ENCODE measurements at regions not wholly inside any gene's neighbourhood (a gene's known extent, or its start where the extent isn't known, plus 50 kb on each side); places are given as distances from the start of the nearest gene placed in this dataset.

DNA sequence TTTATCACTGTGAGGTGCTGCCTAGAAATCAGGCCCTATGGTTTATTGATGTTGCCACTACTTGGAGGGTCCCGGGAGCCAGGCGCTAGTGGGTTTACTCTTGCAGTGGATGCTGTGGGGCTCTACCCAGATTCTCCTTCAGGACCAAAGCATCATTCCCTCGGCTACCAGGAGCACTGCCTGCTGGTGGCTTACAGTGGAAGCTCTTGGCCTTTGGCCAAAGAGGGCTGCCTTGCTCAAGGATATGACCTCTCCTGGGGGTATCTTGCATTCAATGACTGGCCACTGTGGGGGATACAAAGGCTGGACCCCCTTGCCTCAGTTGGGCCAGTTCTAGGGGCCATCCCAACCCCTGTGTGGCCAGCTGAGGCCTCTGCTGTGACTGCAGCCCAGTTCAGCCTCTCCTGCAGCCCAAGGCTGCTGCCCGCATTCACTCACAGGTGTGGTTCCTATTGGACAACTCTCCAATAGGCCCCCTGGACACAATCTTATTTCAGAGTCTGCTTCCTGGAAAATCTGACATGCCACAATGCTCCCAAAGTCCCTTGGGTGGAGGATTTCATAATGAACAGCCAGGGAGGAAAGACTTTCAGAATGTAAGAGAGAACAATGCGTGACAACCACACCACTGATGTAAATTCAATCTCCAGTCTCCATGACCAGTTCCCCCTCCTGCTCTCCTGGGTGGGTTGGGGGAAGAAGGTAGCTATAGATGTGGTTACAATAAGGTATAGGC, 196.3 kb downstream of the SNX10 start:
- no peak for DNase-seq (ENCODE audit: low spot score)

DNA sequence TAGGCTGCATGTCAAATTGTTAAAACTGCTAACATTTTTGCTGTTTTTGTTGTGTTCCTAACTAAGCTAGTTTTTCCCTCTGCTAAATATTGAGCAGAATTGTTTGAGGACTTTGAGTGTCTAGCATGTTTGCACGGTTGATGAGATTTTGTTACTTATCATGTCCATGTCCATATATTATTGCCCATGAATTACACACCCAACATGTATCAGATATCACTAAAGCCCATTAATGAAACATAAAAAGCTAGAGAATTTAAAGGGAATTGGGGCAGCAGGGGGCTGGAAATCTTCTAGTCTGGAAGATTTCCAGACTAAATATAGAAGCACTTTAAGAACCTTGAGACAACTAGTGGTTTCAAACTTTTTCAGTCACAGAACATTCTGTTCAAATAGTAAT, 197.7 kb downstream of the SNX10 start:
- no peak for DNase-seq (ENCODE audit: low spot score)

DNA sequence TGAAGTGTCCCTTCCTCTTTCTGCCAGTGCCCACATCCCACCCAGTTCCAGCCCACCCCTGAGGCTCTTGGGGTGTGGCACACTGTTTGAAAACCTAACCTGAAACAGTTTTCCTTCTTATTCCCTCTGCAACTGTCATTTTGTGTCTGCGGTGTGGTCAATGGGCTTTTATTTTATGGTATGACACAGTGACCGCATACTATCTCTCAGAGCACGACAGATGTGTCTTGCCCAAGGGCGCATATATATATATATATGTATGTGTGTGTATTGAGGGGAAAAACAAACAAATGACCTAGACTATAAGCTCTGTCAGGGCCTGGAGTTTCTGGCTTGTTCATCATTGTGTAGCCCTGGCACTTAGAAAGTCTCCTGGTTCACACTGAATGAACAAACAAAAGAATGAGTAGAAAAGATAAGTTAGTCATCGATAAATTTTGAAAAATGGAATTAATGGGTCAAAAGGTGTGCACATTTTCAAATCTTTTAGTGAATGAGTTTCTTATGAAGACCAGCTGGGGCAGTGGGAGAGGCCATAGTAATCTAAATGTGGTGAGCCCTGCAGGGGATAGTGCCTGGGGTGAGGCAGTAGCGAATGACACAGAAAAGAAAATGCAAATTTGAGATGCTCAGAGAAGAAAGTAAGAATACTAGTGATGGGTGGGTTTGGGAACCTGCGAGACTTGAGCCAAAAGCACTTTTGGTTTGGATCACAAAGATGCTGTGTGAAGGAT, 198.4 kb downstream of the SNX10 start:
- DNase-seq (ENCODE audit: low spot score) = no peak

DNA sequence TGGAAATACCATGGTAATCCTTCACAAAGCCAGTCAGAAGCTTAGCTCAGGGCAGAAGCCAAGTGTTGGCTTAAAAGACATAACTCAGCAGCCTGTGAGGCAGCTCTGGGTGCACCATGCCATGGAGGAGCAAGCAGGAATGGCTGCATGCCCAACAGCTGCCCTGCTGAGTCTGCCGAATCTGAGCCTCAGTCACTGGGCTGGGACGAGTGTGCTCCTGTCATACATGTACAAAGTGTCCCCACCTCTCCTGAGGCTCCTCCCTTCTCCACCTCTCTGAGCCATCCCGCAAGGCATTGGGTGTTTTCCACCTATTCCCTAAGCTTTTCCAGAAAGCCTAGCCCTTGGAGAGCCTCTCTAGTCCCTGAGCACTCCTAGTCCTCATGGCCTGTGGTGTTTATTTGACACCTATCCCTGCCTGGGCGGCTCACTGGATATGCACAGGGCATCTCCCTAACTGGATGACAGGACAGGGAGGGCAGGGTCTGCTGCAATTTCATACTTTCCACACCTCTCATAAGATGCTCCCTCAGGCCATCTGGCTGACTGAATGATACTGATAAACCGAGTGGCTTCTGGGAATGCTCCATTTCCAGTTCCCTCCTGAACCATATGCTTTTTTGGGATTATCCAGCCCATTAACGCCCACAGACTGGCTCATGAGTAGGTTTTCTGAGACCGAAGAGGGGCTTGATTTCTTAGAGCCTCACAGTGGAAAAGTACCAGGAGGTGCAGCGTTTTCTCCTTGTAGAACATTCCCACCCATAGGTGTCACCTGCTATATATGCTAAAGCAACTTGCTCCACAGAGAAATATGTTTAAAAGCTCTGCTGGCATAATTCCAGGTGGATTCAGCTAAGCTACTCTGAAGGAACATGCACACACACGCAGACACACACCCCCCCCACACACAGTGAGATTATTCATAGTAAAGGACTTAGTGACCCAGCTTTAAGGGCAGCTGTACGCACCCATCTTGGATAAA, 199.3 kb downstream of the SNX10 start:
- no peak for DNase-seq (ENCODE audit: low spot score)

DNA sequence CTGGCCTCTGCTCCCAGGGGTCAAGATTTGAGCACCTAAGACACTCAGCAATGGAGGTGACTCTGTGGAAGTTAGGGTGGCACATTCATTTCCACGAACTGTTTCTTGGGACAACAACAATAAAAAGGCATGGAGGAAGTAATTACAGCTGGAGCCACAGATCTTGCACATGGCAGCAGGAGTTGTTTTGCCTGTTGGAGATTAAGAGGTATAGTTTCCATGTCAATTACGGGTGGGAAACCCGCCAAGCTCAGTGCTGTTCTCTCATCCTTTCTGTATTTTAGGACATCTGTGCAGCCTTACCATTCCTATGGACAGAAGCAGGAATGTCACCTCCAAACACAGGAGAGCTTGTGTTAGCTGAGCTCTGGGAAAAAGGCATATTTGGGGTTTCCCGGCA, 201.2 kb downstream of the SNX10 start:
- DNase-seq (ENCODE audit: low spot score) = no peak

DNA sequence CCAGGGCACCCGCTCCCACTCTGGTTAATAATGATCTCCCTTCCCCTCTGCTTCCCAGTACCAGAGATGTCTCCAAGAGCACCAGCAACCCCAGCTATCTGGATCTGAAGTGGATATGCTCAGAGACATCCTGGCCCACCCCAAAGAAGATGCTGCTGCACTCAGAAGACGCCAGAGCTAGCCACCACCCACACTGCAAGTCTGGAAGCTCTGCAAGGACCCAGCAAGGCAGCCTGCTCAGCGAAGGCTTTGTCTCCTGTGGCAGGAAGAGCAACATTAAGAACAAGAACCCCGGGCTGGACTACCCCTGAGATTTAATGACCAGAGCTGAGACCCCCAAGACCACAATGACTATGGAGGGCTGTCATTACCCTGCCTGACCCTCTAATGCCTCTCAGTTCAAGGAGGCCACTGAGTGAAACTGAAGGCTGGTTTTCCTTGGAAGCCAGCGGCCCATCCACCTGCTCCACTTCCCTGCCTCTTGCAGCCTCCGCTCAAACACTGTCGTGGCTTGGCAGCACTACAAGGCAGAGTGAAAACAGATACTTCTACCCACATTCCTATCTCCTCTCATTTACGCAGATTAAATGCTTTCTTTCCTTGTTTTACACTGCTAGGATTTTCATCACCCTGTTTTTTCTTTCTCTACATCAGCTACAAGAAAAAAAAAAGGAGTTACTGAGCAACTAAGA, 202.2 kb downstream of the SNX10 start:
- DNase-seq (ENCODE audit: low spot score) = no peak

DNA sequence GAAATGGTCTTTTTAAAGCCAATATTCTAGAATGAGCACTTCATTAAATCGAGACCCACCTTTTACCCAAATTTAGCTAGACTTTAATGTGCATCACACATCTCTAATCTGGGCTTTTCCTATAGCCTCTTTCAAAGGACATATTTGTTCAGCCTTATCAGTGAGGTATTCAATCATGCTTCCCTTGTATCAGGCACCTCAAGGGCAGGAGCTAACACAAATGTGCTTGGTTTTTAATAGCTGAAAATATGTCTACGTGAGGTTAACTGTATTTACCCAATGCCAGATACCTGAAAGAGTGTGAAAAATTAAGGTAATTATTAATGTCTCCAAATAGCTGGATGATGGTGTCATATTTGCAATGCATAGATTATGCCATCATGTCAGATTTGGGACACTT, 203.9 kb downstream of the SNX10 start:
- no peak for DNase-seq (ENCODE audit: low spot score)

DNA sequence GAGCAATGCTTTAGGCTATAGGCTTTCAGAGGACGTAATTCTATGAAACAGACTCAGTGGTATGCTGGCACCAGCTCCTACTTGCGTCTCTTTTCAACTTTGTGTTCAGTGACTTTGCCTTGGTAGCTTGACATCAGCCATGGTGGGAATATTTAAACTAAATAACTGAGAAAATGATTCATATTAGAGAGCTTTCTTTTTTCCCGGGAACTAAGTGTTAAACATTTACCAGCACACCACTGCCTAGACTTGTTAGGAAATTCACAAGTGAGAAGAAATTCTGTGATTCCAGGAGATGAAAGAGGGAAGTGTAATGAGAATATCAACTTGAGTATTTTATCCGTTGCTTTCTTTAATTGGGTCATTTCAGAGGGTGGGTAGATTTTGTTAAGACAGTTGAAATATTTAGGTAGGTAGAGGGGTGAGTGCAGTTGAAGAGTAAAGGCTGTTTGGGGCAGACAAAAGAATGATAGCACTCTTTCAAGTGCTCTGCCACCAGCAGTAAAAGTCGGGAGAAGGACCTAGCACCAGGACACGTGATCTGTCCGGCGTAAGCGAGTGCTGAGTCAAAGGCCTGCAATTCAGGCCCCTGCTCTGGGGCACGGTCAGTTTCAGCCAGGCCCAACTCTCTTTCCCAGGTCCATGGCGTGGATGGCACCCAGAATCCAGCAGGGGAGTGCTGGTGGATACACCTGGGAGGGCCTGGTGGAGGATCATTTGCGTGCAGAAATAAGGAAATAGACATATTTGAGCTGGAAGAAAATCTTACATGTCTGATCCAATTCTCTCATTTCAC, 206.3 kb downstream of the SNX10 start:
- no peak for DNase-seq (ENCODE audit: low spot score)

DNA sequence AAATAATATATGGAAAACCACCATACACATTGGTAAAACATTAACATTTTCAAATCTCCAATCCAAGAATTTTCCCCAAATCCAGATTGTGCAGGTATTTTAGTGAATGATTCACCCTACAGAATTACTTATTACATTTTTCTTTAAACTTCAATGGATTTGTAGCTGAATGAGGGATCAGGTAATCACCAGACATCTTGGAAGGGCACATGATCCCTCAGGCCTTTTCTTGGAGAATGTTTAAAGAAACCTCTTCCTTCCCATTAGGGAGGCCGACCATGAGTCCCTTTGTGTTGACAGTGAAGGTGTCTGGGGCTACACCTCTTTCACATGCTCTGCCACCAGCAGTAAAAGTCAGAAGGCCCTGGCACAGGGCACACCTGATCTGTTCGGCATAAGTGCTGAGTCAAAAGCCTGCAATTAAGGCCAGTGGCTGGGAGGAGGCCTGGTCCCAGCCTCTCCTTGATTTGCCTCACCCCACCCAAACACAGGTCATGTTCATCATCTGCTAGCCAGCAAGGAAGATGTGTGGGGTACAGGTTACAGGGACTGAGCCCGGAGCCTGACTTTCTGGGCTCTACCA, 207.7 kb downstream of the SNX10 start:
- DNase-seq (ENCODE audit: low spot score) = no peak

DNA sequence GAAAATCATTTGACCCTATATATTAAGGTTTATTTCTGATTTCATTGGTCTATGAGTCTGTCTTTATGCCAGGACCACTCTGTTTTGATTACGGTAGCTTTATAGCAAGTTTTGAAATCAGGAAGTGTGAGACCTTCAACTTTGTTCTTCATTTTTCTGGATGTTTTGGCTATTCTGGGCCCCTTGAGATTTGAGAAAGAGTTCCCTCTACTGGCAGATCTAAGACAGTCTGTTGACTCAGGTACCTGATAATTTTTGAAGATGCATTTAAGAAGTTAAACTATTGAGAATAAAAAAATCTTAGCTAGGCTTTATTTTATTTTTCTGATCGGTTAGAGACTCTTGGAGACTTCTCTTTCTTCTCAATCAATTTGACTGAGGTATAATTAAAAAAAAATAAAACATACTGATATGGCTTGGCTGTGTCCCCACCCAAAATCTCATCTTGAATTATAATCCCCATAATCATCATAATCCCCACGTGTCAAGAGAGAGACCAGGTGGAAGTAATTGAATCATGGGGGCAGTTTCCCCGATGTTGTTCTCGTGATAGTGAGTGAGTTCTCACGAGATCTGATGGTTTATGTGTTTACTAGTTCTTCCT, 209.2 kb downstream of the SNX10 start:
- DNase-seq (ENCODE audit: low spot score) = peak; percentile 35

DNA sequence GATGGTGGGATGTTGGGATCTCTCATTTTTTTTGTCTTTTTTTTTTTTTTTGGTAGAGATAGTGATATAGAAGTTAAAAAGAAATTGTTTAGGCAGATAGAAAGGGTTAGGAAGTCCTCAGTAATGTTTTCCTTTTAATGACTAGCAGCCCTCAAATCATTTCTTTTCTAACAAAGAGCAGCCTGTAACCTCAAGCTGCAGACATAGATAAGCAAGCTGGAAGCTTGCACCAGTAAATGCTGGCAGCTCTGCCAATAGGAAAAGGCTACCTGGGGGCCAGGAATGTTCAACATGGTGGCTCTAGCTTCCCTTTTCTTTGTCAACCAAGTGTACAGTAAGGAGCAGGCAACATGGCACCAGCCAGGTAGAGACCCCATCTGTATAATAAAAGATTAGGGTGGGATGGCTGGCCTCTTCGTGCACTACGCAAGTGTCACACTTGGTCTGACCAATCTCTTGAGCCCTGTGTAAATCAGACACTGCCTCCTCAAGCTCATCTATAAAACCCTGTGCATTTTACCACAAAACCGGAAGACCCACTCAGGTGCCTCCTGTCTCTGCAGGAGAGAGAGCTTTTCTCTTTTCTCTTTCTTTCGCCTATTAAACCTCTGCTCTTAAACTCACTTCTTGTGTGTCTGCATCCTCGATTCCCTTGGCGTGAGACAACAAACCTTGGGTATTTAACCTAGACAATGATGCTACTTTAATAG, 212.9 kb downstream of the SNX10 start:
- DNase-seq (ENCODE audit: low spot score) = no peak

DNA sequence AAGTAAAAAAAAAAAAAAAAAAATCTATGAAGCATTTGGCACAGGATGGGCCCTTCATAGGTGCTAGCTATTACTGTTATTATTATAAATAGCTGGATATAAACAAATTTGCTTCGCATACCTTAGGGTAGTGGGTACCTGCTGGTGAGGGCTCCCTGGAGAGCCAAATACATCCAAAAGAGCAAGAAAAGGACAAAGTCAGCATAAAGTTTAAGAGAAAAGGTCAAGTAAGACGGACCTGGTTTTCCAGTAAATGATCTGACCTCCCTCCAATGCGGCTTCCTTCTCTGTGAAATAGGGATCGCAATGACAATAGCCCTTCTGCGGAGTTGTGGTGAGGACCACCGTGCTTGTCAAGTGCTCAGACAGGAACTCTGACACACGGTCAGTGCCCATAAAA, 214.5 kb downstream of the SNX10 start:
- no peak for DNase-seq (ENCODE audit: low spot score)

DNA sequence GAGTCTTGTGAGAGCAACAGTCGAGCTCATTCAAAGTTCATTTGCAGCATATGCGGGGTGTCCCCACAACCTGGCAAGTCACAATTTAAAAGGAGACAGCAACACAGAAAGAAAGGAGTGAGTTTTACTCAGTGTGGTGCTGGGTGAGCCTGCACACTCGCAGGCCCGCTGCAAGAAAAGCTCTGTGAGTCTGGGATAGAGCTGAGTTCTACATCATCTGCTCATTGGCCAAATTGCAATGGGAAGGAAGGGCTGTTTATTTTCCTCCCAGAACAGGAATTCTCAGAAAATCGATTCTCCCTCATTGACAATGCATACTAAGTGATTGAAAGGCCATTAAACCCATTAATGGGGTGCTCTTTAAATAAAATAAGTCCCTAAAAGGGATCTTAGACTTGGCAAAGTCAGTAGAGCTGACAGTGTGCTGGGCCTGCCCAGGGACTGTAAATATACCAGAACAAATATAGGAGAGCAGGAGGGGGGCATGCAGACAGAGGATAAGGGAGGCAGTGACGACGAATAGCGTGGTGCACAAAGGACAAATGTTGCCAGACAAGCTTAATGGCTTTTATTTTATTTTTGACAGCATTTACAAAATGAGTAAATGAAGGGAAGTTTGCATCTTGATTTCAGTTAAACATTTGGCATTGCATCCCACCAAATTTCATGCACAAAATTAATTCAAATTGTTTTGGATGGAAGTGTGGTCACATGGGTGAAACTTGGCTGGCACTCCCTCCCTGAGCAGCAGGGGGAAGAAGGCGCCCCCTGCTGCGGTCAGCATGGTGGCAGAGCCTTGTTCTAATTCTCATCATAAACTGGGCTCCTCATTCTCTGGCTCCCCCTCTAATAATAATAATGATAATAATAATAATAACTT, 215.7 kb downstream of the SNX10 start:
- no peak for DNase-seq (ENCODE audit: low spot score)

DNA sequence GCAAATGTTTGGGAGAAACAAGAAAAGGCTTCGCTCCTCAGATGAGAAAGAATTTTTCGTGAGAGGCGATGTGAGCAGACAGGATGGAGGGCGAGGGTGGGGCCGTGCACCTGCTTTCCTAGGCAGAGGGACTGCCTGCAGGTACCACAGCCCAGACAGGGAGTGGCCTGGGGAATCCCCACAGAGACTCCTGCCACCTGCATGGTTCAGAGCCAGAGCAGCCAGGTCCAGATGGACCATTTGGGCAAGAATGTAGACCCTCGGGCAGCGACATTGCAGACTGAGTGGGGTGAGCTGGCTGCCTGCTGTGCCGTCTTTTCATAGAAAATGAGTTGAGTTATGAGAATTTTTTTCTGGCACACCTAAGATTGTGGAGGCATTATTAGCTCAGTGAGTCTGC, 216.8 kb downstream of the SNX10 start:
- DNase-seq (ENCODE audit: low spot score) = no peak

DNA sequence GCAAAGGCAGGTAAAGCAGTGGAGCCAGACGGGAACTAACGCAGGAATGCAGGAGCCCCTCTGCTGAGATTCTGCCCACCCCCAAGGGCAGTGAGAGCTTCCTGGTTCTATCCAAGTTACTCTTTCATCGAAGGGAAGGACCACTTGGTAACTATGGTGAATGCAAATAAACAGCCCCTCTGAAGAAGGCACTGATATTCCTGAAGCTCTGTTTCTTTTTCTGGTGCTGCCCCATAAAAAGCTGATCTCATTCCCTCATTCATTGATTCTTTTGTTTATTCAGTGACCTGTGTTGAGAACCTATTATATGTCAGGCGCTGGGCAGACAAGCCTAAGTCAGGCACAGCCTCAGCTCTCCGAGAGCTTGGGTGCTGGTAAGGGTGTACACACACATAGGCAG, 217.3 kb downstream of the SNX10 start:
- DNase-seq (ENCODE audit: low spot score) = no peak

DNA sequence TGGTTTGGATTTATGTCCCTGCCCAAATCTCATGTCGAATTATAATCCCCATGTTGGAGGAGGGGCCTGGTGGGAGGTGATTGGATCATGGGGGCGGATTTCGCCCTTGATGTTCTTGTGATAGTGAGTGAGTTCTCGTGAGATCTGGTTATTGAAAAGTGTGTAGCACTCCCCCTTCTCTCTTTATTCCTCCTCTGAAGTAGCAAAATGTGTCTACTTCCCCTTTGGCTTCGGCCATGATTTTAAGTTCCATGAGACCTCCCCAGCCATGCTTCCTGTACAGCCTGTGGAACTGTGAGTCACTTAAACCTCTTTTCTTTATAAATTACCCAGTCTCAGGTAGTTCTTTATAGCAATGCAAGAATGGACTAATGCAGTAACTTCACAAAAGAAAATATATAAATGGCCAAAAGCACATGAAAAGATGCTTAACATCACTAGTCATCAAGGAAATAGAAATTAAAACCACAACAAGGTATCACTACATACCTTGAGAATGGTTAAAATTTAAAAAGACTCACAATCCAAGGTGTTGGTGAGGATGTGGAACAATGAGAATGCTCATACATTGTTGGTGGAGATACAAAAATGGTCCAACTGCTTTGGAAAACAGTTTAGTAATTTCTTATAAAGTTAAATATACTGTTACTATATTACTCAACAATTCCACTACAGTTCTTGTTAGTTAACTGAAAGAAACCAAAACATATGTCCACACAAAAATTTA, 218.7 kb downstream of the SNX10 start:
- DNase-seq (ENCODE audit: low spot score) = no peak

DNA sequence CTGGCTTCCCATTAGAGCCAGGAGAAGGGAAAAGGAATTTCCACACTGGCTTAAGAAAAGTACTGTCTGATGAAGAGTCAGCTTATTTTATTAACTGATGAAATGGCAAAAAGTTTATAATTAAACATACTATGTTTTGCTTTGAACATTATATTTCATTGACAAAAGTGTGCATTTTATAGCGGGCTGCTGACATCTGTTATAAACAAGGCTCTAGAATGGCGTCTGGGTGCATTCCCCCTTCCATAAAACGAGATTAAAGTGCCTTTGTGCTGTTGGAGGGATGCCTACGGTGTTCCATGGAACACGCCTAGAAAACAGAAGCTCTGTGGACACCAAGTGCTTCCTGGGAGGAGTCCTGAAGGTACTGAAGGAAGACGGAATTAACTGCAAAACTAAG, 220.2 kb downstream of the SNX10 start:
- DNase-seq (ENCODE audit: low spot score) = no peak

DNA sequence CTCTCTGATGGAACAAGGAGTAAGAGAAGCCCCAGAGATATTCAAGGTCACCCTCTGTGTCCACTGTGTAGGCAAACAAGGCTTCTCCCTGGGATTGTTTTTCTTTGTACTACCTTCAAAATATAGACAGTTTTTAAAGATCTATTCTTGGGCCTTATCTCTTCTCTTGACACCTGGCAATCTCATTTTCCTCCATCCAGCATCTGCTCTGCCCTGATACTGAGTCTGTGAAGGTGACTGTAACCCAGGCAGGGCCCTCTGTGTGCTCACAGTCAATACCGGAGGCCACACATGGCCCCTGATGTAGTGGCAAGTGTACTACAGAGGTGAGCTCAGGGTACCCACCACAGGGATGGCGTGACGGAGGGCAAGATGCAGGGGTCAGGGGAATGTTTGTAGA, 221.1 kb downstream of the SNX10 start:
- DNase-seq (ENCODE audit: low spot score) = no peak
